ENCODE measurements at regions not wholly inside any gene's neighbourhood (a gene's known extent, or its start where the extent isn't known, plus 50 kb on each side); places are given as distances from the start of the nearest gene placed in this dataset.

- TF ChIP-seq CTCF (IDR thresholded peaks at IDR 0.05; ENCODE audit: low read length), result no peak
- TF ChIP-seq EZH2 (IDR thresholded peaks at IDR 0.05; ENCODE audit: borderline replicate concordance, low read length), result no peak
These were observed 305.7 kb downstream of the DHX15 start for GRCh38 chr4:24278693-24279092.

Measured in OCI-LY1 (cell line).